Panc1 (cell line): ENCODE measurements at regions not wholly inside any gene's neighbourhood (a gene's known extent, or its start where the extent isn't known, plus 50 kb on each side); places are given as distances from the start of the nearest gene placed in this dataset.

Experiments
- ATAC-seq: fragments of 200-7000 bp; cut with Tn5 transposase; 2 replicates; pipeline ENCODE4 v1.9.1; 2020; ENCODE audit warnings: mild to moderate bottlenecking, moderate library complexity
- BruUV-seq: library from RNA; stranded (reverse); fragments of 400-500 nt; replicated peaks from 2 replicates; lab custom pipeline; 2021; lab: Mats Ljungman, UMichigan
- CTCF ChIA-PET: fragments of 300-600 bp; sonication (Branson Sonifier 250); formaldehyde crosslinking; loops from one replicate; lab custom pipeline; 2022; ENCODE audit warnings: antibody characterized with exemption; lab: Charles Lee
- POLR2A ChIA-PET: fragments of 300-600 bp; sonication (Branson Sonifier 250); formaldehyde crosslinking; loops from one replicate; lab custom pipeline; 2022; ENCODE audit warnings: antibody characterized with exemption; lab: Charles Lee
- DNase-seq: peaks from one replicate; pipeline ENCODE4 v3.0.0-alpha.2; 2010; ENCODE audit warnings: low read depth, low spot score
- H3K27ac ChIP-seq: 2 replicates; pipeline ENCODE4 v1.5.1; 2011; ENCODE audit warnings: mild to moderate bottlenecking, low read length, inconsistent platforms
- H3K27me3 ChIP-seq: fragments of 200-500 bp; sonication (Bioruptor generic); 2 replicates; pipeline ENCODE4 v1.6.0; 2014; ENCODE audit warnings: low read length, inconsistent platforms; ENCODE audit not compliant: control insufficient read depth, insufficient read depth
- H3K36me3 ChIP-seq: fragments of 200-500 bp; sonication (Bioruptor generic); 2 replicates; pipeline ENCODE4 v1.5.1; 2014; ENCODE audit warnings: inconsistent platforms, mild to moderate bottlenecking, low read length, moderate library complexity; ENCODE audit not compliant: control insufficient read depth, insufficient read depth
- H3K4me1 ChIP-seq: 2 replicates; pipeline ENCODE4 v1.5.1; 2011; ENCODE audit warnings: inconsistent platforms, mild to moderate bottlenecking, low read length, moderate library complexity; ENCODE audit not compliant: control insufficient read depth, insufficient read depth
- H3K4me3 ChIP-seq, 2 experiments: 2 replicates each; pipeline ENCODE4 v1.5.1; 2011 to 2012; ENCODE audit warnings: low read depth in 2 of 2, low read length in 2 of 2, mild to moderate bottlenecking in 2 of 2, inconsistent platforms in 1 of 2, moderate library complexity in 1 of 2
- H3K9me3 ChIP-seq: fragments of 200-500 bp; sonication (Bioruptor generic); 2 replicates; pipeline ENCODE4 v1.5.1; 2014; ENCODE audit warnings: low read depth, mild to moderate bottlenecking, inconsistent platforms, low read length, moderate library complexity; ENCODE audit not compliant: control insufficient read depth, insufficient read depth
- POLR2AphosphoS5 ChIP-seq: IDR thresholded peaks from 2 replicates; pipeline ENCODE4 v1.6.1; 2012; ENCODE audit warnings: mild to moderate bottlenecking, low read depth, low read length, moderate library complexity
- SIN3A ChIP-seq: IDR thresholded peaks from 2 replicates; pipeline ENCODE4 v1.6.1; 2012; ENCODE audit warnings: low read depth, mild to moderate bottlenecking, low read length, moderate library complexity, borderline replicate concordance; ENCODE audit not compliant: insufficient read depth
- TCF7L2 ChIP-seq: IDR thresholded peaks from 2 replicates; pipeline ENCODE4 v1.6.1; 2011; ENCODE audit warnings: mild to moderate bottlenecking, low read depth, low read length, inconsistent platforms
- in situ Hi-C: cut with HindIII; loops from 2 replicates; pipeline ENCODE4 v1.10.0; 2016; ENCODE audit warnings: low sequenced_read_pairs, low pct_unique_long_range_greater_than_20kb
- intact Hi-C: fragments of 100-400 bp; cut with micrococcal nuclease; formaldehyde crosslinking; loops from one replicate; pipeline ENCODE4 v1.10.0; 2022; ENCODE audit not compliant: unreplicated experiment
- TF ChIP-seq, protein P1 (sequence below), 2 experiments: IDR thresholded peaks; 2 replicates each; pipeline ENCODE4 v1.6.1; 2011 to 2012; ENCODE audit warnings: low read depth in 2 of 2, control low read depth in 1 of 2, low read length in 1 of 2, mild to moderate bottlenecking in 1 of 2, moderate library complexity in 1 of 2; ENCODE audit not compliant: insufficient read depth in 1 of 2
- TF ChIP-seq, protein P2 (sequence below): fragments of 450-650 bp; IDR thresholded peaks from 2 replicates; pipeline ENCODE4 v1.5.1; 2017; ENCODE audit warnings: mild to moderate bottlenecking

DNA sequence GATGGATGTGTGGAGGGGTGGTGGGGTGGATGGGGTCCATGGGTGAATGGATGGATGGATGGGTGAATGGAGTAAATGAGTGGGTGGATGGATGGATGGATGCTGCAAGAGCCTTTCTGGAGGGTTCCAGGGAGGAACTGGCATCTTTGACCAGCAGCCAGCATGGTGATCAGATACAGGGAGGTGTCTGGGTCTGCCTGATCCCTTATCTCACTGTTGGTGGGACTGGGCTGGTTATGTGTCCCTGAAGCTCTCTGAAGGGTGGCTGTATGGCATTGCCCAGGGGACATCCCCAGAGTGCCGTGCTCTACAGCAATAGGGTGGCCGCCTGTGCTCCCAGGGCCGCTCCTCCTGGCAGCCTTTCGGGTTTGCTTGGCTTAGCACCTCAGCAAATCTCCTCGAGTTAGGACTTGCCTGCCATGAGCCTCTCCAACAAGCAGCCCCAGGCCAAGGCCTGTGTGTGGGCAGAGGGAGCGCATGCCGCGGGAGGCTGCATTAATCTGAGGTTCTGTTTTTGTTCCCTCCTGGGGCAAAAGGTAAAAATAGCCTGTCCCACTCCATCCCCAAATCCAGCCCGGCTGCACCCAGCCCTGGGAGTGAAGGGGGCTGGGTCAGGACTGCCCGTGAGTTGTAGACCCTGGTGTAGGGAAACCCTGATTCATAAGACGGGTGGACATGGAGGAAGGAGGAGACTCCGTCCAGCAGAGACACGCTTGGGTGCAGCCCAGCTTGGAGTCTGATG is 165.4 kb downstream of the SEC14L1 start:
- CTCF ChIA-PET = no interaction called here
- no TSS peak for BruUV-seq

DNA sequence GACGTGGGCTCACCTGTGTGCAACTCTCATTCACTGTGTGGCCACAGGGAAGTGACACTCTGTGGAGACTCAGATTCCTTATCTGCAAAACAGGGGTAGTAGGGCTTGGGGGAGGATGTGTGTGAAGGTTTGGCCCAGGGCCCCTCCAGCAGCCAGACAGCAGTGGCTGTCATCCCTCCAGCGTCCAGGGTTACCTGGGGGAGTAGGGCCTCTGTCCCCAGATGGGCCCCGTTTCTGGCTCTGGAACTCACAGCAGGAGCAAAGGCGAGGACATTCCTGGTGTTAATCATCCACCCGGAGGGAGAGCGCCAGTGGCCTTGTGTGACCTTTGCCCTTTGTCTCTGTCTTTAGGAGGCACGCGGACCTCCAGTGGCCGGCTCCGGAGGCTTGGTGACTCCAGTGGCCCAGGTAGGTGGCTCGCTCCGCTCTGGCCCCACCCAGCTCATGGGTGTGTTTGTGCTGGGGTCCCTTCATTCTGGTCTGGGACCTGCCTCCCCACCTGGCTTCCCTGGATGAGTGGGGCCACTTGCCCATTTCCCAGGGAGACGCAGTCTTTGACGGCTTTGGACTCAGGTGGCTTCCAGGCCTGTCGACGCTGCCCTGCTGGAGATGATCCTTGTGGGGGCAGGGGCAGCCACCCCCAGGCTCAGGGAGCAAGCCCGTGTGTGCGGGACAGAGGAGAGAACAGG is 166.2 kb downstream of the SEC14L1 start:
- ChIA-PET POLR2A (no interaction called here), CTCF (no interaction called here)
- H3K4me1 ChIP-seq = peaks cover 91% of the 10 kb centered on the region
- intact Hi-C loops = no loop called here
- H3K4me3 ChIP-seq = no peak overlapping the region
- BruUV-seq = no TSS peak
- DNase-seq = no peak
- no peaks in the 10 kb centered on the region for H3K27me3 ChIP-seq
- in situ Hi-C loops = no loop called here
- H3K36me3 ChIP-seq = peaks cover 2% of the 10 kb centered on the region
- peak; percentile 11 for ATAC-seq
- peak overlapping the region; percentile 83 for H3K27ac ChIP-seq
- H3K9me3 ChIP-seq = no peaks in the 10 kb centered on the region
- TF ChIP-seq, protein P1, sequence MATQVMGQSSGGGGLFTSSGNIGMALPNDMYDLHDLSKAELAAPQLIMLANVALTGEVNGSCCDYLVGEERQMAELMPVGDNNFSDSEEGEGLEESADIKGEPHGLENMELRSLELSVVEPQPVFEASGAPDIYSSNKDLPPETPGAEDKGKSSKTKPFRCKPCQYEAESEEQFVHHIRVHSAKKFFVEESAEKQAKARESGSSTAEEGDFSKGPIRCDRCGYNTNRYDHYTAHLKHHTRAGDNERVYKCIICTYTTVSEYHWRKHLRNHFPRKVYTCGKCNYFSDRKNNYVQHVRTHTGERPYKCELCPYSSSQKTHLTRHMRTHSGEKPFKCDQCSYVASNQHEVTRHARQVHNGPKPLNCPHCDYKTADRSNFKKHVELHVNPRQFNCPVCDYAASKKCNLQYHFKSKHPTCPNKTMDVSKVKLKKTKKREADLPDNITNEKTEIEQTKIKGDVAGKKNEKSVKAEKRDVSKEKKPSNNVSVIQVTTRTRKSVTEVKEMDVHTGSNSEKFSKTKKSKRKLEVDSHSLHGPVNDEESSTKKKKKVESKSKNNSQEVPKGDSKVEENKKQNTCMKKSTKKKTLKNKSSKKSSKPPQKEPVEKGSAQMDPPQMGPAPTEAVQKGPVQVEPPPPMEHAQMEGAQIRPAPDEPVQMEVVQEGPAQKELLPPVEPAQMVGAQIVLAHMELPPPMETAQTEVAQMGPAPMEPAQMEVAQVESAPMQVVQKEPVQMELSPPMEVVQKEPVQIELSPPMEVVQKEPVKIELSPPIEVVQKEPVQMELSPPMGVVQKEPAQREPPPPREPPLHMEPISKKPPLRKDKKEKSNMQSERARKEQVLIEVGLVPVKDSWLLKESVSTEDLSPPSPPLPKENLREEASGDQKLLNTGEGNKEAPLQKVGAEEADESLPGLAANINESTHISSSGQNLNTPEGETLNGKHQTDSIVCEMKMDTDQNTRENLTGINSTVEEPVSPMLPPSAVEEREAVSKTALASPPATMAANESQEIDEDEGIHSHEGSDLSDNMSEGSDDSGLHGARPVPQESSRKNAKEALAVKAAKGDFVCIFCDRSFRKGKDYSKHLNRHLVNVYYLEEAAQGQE (IDR thresholded peaks at IDR 0.05; ENCODE audit: insufficient read depth in 1 of 2, low read depth in 2 of 2, low read length in 1 of 2) = 0 out of 4 replicates have a peak, but pooled peaks of 1 of the 2 experiments have one; percentile 9
- TF ChIP-seq POLR2AphosphoS5 = 0 out of 2 replicates have a peak, but pooled peaks have one; percentile 11
- TF ChIP-seq, protein P2, sequence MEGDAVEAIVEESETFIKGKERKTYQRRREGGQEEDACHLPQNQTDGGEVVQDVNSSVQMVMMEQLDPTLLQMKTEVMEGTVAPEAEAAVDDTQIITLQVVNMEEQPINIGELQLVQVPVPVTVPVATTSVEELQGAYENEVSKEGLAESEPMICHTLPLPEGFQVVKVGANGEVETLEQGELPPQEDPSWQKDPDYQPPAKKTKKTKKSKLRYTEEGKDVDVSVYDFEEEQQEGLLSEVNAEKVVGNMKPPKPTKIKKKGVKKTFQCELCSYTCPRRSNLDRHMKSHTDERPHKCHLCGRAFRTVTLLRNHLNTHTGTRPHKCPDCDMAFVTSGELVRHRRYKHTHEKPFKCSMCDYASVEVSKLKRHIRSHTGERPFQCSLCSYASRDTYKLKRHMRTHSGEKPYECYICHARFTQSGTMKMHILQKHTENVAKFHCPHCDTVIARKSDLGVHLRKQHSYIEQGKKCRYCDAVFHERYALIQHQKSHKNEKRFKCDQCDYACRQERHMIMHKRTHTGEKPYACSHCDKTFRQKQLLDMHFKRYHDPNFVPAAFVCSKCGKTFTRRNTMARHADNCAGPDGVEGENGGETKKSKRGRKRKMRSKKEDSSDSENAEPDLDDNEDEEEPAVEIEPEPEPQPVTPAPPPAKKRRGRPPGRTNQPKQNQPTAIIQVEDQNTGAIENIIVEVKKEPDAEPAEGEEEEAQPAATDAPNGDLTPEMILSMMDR = no peak

More for the DNA sequence above, 165.4 kb downstream of the SEC14L1 start:
- ATAC-seq (peak; percentile 6), DNase-seq (no peak)
- Histone ChIP-seq H3K4me1 (peaks cover 91% of the 10 kb centered on the region), H3K27ac (peak overlapping the region; percentile 83), H3K27me3 (no peaks in the 10 kb centered on the region), H3K9me3 (no peaks in the 10 kb centered on the region), H3K4me3 (no peak overlapping the region), H3K36me3 (peaks cover 2% of the 10 kb centered on the region)
- in situ Hi-C loops = no loop called here
- TF ChIP-seq SIN3A (no peak), TCF7L2 (no peak), POLR2AphosphoS5 (no peak; the same call in 1 of the 2 replicates)
- TF ChIP-seq, protein P1 (IDR thresholded peaks at IDR 0.05; ENCODE audit: insufficient read depth in 1 of 2, low read depth in 2 of 2, low read length in 1 of 2) = no peak
- TF ChIP-seq, protein P2 = no peak
- intact Hi-C loops = no loop called here
- POLR2A ChIA-PET = interaction anchor here (0.6 kb wide), 1 partner anchor 14 kb away, joined by 7 read pairs; no protein-coding TSS in a partner anchor
